C4-2B (cell line): ENCODE measurements at regions not wholly inside any gene's neighbourhood (a gene's known extent, or its start where the extent isn't known, plus 50 kb on each side); places are given as distances from the start of the nearest gene placed in this dataset.

Experiments used
- H3K27ac ChIP-seq: fragments of 450-650 bp; 2 replicates; pipeline ENCODE4 v1.5.1; 2017
- ZFX ChIP-seq: fragments of 450-650 bp; IDR thresholded peaks from 2 replicates; pipeline ENCODE4 v1.6.1; 2017
- TF ChIP-seq, protein P1 (sequence below): fragments of 450-650 bp; conservative IDR thresholded peaks from 2 replicates; pipeline ENCODE4 v1.5.1; 2017; ENCODE audit warnings: mild to moderate bottlenecking

DNA sequence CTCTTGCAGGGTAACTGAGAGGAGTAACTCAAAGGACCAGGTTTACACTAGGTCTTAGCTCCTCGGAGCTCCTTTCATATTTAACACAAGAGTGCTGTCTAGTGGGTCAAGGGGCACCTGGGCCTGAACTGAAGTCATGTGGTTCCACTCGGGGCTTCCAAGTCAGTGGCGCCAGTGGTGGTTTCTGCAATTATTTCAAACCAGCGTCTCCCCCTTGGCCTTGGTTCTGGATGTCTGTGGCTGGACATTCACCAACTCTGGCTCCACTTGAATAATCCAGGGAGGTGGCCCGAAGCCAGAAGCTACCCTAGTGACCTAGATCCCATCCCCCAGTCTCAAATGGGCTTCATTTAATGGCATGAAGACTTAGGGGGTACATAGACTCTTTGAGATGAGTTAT is 144.3 kb upstream of the ADAMTS9 start:
- H3K27ac ChIP-seq: no peak overlapping the region
- TF ChIP-seq, protein P1, sequence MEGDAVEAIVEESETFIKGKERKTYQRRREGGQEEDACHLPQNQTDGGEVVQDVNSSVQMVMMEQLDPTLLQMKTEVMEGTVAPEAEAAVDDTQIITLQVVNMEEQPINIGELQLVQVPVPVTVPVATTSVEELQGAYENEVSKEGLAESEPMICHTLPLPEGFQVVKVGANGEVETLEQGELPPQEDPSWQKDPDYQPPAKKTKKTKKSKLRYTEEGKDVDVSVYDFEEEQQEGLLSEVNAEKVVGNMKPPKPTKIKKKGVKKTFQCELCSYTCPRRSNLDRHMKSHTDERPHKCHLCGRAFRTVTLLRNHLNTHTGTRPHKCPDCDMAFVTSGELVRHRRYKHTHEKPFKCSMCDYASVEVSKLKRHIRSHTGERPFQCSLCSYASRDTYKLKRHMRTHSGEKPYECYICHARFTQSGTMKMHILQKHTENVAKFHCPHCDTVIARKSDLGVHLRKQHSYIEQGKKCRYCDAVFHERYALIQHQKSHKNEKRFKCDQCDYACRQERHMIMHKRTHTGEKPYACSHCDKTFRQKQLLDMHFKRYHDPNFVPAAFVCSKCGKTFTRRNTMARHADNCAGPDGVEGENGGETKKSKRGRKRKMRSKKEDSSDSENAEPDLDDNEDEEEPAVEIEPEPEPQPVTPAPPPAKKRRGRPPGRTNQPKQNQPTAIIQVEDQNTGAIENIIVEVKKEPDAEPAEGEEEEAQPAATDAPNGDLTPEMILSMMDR: no peak
- TF ChIP-seq ZFX: no peak

DNA sequence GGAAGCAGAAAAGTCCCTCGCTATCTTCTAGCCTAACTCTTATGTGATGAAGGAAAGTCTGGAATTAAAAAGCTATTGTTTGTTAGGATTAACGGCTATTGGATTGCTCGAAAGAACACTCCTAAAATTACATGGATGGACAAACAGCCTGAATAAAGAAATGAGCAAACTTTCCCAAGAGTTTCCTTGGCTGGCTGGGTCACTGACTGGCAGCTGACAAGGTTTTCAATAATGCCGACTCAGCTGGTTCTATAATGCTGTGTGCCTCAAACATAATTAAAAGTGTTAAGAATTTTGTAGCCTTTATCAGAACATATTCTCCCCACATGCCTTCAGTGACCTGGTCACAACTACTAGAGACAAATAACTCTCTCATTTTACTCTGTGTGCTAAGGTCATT is 142.9 kb upstream of the ADAMTS9 start:
- TF ChIP-seq, protein P1: no peak
- TF ChIP-seq ZFX: no peak
- H3K27ac ChIP-seq: no peak overlapping the region

DNA sequence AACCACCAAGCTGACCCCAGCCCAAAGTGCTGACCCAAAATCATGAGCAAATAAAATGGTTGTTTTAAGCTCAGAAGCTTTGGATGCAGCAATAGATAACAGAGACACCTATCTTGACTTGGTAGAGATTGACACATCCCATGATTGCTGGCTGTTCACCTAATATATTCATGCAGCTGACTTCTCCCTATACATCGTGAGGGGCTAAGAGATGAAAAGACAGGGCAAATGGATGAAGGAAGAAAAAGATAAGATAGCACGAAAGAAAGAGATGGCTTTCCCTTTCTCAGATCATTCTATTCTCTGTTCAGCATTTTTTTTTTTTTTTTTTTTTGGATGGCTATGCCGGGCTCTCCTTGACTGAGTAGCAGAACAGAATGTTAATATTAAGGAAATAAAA is 141.5 kb upstream of the ADAMTS9 start:
- no peak overlapping the region for H3K27ac ChIP-seq
- no peak for TF ChIP-seq ZFX
- TF ChIP-seq, protein P1: no peak

DNA sequence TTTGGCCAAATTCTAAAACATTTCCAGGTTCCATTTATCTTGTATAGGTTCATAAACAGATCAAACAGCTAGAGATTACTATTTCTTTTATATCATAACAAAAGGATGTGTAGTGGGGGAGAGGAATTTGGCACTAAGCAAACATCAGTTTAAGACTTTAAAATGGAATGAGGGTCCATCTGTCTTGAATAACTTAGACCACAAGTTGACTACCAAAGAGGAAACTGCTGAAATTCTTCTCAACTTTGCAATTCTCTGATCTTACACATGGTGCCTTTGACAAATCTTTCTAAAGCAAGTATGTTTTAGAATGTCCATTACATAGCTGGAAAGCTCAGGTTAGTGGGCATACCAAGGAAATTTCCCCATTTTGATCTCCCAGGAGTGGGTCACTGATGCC is 140.5 kb upstream of the ADAMTS9 start:
- no peak for TF ChIP-seq ZFX
- TF ChIP-seq, protein P1: no peak
- H3K27ac ChIP-seq: no peak overlapping the region

DNA sequence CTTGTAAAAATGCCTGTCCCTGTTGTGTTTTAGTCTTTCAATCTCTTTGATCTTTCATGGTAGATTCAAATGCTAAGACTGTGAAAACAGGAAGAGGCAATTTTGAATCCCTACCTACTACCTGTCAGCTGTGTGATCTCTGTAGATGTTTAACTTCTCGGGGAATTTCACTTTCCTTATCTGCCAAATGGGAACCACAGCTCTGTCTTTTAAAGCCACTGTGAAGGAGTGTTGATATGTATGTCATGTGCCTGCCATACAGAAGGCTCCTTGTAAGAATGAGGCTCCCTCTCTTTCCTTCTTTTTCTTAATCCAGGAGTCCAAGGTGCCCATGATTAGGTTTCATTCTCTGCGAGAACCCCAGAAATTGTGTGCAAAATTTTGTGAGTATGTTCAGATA is 139.6 kb upstream of the ADAMTS9 start:
- no peak overlapping the region for H3K27ac ChIP-seq
- no peak for TF ChIP-seq ZFX
- TF ChIP-seq, protein P1: no peak

DNA sequence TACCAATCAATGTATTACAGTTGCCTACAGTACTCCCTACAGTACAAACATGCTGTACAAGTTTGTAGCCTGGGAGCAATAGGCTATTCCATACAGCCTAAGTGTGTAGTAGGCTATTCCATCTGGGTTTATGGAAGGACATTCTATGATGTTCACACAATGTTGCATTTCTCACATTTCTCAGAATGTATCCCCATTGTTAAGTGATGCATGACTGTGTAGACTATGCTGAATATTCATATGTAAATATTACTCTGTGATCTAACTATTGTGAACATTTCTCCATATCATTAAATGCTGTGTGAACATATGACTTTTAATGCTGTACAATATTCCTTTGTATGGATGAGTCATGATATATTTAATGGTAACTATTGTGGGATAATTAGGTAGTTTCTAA is 139.2 kb upstream of the ADAMTS9 start:
- H3K27ac ChIP-seq: no peak overlapping the region
- TF ChIP-seq, protein P1: no peak
- TF ChIP-seq ZFX: no peak

DNA sequence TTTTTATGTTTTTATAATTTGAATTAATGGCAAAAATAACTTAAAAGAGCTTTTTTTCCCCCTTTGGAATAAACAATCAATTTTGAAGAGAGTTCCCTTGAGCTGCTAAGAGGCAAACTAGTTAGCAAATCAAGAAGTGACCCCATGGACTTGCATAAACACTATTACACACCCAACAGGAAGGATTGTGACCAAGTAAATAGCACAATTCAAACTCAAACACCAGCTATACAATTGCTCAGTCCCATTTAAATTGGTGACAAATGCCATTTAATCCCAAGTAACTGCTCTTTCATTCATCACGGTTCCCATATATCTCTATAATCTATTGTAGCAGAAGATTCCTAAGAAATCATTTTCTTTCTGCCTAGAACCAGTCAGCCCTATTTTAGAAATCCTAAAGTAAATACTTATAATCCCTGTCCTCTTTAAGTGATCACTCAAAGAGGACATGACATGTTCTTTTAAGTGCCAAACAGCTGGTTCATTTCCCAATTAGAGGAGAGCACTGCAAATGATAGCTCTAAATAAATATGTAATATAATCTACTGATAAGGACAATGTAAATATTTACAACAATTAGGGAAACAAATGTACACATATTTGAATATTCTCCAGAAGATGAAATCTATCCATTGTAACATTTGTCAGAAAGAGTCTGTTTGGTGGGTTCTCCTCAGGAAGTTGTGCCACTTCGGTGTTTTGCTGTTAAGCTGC is 137.8 kb upstream of the ADAMTS9 start:
- no peak for TF ChIP-seq ZFX
- TF ChIP-seq, protein P1: no peak
- H3K27ac ChIP-seq: no peak overlapping the region
